ENCODE measurements at regions not wholly inside any gene's neighbourhood (a gene's known extent, or its start where the extent isn't known, plus 50 kb on each side); places are given as distances from the start of the nearest gene placed in this dataset.
"Not testable (repeated sequence)": the region's sequence is repeated elsewhere in the genome, so short reads cannot be mapped to it uniquely, and the experiment has no call there.

DNA sequence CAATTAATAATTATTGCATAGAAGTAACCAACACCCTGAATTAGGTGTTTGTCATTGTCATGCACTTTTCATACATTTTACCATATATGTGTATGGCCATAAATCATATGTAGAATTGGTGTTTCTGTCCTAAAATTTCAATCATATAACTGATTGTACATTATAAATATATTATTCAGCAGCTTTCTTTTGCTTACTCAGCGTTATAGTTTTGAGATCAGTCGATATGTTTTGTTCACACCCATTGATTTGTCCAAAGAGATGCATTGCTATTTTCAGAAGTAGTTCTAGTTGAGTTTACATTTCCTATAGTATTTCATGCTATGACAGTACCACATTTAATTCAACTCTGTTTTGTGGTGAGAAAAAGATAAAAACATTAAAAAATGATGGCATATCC lies 50.5 kb upstream of the PARP4 start:
- DNase-seq, result no peak

DNA sequence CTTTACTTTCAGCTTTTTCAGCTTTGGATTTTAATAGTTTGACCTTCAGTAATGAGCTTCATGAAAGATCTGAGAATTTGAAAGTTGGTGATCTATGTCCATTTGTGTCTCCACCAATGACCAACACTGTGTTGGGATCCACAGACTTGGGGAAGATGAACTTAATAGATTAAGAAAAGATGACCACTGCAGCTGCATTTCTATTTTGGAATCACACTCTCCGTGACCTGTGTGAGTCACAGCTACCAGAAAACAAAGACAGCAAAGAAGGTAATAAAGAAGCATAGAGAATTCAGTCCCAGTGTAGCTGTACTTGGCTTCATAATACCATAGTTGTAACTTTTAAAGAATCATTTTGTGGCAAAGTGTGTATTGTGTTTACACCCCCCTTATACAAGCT lies 51.4 kb upstream of the PARP4 start:
- not testable (repeated sequence) for DNase-seq

DNA sequence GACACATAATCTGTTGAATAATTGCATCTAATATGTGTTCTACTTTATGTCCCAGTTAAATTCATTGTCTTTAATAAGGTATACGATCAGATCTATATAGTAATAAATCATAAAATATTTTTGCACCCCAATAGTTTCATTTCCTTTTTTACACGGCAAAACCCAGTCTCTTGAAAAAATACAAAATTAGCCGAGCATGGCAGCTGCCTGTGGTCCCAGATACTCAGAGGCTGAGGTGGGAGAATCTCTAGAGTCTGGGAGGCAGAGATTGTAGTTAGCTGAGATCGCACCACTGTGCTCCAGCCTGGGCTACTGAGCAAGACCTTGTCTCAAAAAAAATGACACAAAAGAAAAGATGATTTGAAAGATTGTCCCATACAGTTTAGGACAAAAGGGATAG lies 52.3 kb upstream of the PARP4 start:
- no peak for DNase-seq

- not testable (repeated sequence) for DNase-seq
Measured at GRCh38 chr13:24567593-24567992, 55.0 kb upstream of the PARP4 start.

DNA sequence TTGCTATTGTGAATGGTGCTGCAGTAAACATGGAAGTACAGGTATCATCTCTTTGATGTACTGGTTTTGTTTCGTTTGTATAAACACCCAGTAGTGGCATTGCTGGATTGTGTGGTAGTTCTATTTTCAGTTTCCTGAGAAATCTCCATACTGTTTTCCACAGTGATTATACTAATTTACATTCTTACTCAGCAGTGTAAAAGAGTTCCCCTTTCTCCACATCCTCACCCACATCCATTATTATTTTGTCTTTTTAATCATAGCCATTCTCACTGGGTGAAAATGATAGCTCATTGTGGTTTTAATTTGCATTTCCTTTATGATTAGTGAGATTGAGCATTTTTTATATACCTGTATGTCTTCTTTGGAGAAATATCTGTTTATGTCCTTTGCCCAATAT lies 62.3 kb upstream of the PARP4 start:
- DNase-seq, result no peak

GRCh38 chr13:24580315-24580714 lies 67.7 kb upstream of the PARP4 start:
- peak in 2 of 5 donors; percentile 5 to 44 for DNase-seq

- peak in 1 of 5 donors; percentile 73 for DNase-seq
Measured at GRCh38 chr13:24581578-24581977, 69.0 kb upstream of the PARP4 start.

GRCh38 chr13:24591697-24592096 lies 79.1 kb upstream of the PARP4 start:
- DNase-seq, result not testable (repeated sequence)

DNA sequence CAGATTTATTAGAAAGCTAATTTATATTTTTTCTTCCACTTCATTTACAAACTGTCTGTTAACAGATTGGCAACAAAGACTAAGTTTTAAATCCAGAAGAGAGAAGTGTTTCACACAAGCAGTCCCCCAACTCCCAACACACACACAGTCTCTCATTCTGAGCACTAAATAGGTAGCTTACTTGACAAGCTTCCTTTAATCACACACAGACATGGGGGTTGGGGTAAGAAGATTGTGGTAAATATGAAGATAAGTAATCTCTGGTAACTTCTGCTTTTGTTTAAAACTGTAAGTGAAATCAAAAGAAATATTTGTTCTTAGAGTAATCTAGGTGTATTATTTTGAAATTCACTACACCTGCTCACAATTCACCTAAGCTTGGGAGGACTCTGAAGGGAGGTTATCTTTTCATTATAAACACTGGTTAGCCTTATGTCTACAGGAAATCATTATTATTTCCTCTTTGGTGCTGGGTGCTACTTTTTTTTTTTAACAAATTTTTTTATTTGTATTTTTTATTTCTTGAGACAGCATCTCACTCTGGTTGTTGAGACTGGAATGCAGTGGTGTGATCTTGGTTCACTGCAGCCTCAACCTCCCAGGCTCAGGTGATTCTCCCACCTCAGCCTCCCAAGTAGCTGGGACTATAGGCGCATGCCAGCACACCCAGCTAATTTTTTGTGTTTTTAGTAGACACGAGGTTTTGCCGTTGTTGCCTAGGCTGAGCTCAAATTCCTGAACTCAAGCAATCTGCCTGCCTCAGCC lies 82.1 kb upstream of the ATP12A start:
- not testable (repeated sequence) for DNase-seq

DNA sequence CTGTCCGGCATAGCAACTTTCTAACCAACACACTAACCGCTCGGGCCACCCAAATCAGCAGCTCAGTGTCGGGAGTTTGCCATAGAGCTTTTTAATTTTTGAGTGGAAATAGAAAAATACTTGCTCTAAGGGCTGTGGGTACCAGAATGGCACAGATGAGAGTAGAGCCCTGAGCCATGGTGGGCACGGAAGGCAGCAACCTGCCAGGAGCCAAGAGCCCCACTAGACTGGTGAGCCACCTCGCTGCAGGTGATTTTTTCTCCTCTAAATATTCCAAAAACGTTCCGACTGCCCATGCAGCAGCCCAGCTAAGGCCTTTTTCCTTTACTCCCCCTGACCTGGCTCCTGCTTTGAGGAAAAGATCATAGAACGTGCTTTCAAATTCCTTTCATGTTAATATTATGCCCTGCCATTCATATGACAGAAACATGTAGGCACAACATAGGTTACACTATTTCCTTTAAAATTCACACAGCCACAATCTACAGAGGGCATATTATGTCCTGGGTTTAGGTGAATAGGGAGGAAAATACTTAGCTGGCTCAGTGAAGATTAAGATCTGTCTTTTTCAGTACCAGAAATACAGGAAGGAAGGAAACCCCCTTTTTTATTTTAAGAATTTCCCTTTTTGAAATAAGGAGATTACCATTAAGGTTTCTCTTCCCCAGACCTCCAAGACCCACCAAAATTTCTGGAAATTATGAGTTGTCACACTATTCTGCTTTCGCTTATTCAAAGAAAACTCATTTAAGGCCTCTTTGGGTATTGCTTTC lies 81.0 kb upstream of the ATP12A start:
- DNase-seq, result not testable (repeated sequence)

- peak in 1 of 5 donors; percentile 43 for DNase-seq
Measured at GRCh38 chr13:24605923-24606372, 74.3 kb upstream of the ATP12A start.

DNA sequence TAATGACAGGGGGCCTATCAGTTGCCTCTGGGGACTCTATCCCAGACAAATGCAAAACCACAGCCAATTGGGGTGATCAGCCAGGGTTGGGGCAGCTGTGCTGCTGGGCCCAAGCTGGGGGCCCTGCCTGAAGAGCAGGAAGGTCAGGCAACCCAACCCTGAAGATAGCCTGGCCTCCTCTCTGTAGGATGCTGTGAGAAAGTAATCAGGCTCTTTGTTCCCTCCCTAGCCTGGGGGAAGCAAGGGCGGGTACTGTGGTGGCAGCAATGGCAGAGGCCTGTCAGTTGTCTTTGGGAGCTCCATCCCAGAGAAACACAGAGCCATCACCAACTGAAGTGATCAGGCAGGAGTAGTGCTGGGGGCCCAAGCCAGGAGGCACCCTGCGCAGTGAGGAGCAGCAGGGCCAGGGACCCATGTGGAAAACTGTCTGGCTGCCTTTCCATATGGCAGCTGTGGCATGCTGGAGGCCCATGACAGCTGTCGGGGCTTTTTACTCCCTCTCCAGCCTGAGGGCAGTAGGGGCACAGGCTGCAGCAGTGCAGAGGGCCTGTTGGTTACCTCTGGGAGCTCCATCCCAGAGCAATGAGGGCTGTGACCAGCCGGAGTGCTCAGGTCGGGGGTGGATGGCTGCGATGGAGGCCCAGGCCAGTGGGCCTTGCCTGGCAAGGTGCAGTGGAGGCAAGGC lies 73.6 kb upstream of the ATP12A start:
- no peak for DNase-seq

GRCh38 chr13:24610956-24611355 lies 69.3 kb upstream of the ATP12A start:
- DNase-seq, result no peak

- DNase-seq, result no peak
Measured at GRCh38 chr13:24612726-24613125, 67.5 kb upstream of the ATP12A start.

GRCh38 chr13:24613128-24613527 lies 67.1 kb upstream of the ATP12A start:
- DNase-seq, result no peak

DNA sequence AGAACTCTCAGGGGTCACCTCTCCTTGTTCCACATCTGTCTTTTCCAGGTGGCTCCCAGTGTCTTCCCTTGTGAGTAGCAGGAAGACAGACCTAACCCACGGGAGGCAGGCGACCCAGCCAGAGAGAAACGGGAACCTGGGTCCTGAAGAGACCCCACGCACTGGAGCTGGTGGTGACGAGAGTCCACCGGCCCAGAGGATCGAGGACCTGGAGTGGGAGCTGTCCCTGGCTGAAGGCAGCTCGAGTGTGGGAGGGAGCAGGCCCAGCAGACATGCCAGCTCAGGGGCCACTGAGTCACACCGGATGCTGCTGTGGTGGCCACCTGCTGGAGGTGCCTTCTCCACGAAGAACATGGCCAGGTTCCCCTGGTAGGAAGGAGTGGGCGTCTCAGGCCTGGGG lies 66.5 kb upstream of the ATP12A start:
- no peak for DNase-seq

DNA sequence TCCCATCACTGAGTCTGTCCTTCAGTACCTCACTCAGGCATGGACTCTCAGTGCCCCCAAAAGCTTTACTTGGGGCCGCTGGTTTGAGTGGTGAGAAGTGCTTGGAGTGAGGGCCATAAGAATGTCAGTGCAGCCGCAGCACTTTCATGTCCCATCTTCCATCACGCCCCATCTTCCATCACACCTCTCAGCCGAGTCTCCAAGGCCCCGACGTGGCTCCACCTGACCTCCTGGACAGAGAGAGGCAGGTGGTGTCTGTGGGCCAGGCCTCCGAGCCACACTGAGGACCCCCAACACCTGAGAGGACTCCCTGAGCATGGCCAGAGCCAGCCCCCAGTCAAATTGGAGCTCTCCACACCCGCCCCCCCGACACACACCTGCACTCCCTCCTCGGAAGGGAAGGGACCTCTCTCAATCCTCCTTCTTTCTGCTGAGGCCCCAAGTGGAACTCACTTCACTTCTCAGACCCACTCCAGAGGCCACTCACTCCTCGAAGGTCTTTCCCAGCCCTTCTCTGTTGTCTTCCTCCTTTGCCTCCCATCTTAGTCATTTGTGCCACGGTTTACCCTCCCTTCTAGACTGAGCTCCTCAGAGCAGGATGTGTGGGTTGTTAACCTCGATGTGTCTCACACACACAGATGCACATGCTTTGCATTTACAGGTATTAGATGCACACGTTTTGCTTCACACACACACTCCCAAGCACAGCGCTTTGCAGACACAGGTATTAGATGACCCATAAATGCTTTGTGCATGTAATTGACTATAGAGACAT lies 65.7 kb upstream of the ATP12A start:
- no peak for DNase-seq

DNA sequence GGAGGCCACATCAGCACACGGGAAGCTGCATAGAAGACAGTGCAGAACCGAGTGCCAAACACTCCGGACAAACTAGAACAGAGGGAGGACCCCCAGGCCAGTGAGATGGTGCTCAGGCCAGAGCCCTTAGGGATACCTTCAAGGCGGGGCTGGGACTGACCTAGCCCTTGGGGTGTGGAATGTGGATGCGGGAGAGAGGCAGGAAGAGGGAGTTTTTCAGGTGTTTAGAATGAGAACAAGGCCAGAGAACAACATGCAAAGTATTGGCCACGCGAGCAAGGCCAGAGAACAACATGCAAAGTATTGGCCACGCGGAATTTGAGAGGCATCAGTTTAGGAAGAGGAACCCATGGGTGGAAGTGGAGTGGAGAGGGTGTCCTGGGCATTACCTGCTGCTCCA lies 65.1 kb upstream of the ATP12A start:
- no peak for DNase-seq

DNA sequence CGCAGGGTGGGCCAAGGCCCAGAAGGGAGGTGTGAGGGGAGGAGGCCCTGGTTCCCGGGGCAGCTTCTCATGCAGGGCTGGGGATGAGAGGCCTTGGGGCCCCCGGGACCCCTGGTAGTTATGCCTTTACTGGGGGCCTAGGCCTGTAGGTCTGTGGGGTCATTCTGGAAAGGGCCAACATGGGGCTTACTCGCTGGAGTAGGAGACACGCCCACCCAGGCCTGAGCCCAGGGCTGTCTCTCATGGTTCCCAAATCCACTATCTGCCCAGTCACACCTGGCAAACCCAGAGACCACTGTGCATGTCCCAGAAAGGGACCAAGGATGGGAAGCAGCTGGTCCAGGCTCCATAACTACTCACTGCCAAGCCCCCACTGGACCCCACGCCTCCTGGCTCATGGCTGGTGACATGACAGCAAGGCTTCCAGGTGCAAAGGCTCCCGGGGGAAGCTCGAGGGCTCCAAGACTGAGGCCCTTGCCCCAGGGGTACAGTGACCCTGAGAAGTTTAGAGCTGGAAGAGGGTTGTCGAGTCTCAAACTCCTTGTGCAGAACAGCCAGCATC lies 64.2 kb upstream of the ATP12A start:
- no peak for DNase-seq

GRCh38 chr13:24616514-24616913 lies 63.7 kb upstream of the ATP12A start:
- no peak for DNase-seq

GRCh38 chr13:24617256-24618010 lies 62.8 kb upstream of the ATP12A start:
- no peak for DNase-seq
